ENCODE measurements at regions not wholly inside any gene's neighbourhood (a gene's known extent, or its start where the extent isn't known, plus 50 kb on each side); places are given as distances from the start of the nearest gene placed in this dataset.

- DNase-seq (ENCODE audit: low read depth, low spot score) = no peak
Measured at GRCh38 chr6:132936646-132937045, 122.3 kb downstream of the RPS12 start.

- DNase-seq (ENCODE audit: low read depth, low spot score) = no peak
Measured at GRCh38 chr6:132937466-132937906, 123.1 kb downstream of the RPS12 start.

- no peak for DNase-seq (ENCODE audit: low read depth, low spot score)
Measured at GRCh38 chr6:132948889-132949288, 134.5 kb downstream of the RPS12 start.

- no peak for DNase-seq (ENCODE audit: low read depth, low spot score)
Measured at GRCh38 chr6:132950566-132950965, 136.2 kb downstream of the RPS12 start.

- no peak for DNase-seq (ENCODE audit: low read depth, low spot score)
Measured at GRCh38 chr6:132952031-132952867, 137.9 kb downstream of the RPS12 start.

- DNase-seq (ENCODE audit: low read depth, low spot score) = no peak
Measured at GRCh38 chr6:132952986-132953385, 138.6 kb downstream of the RPS12 start.

- no peak for DNase-seq (ENCODE audit: low read depth, low spot score)
Measured at GRCh38 chr6:132954222-132954621, 139.9 kb downstream of the RPS12 start.

- no peak for DNase-seq (ENCODE audit: low read depth, low spot score)
Measured at GRCh38 chr6:132954936-132955335, 140.6 kb downstream of the RPS12 start.

- DNase-seq (ENCODE audit: low read depth, low spot score) = no peak
Measured at GRCh38 chr6:132959639-132960326, 145.4 kb downstream of the RPS12 start.

GRCh38 chr6:132960720-132961119 is 146.4 kb downstream of the RPS12 start:
- DNase-seq (ENCODE audit: low read depth, low spot score) = no peak

- peak; percentile 24 for DNase-seq (ENCODE audit: low read depth, low spot score)
Measured at GRCh38 chr6:132961122-132961521, 146.8 kb downstream of the RPS12 start.

- no peak for DNase-seq (ENCODE audit: low read depth, low spot score)
Measured at GRCh38 chr6:132961610-132962009, 147.2 kb downstream of the RPS12 start.

GRCh38 chr6:132962936-132963868 is 148.8 kb downstream of the RPS12 start:
- DNase-seq (ENCODE audit: low read depth, low spot score) = no peak

- no peak for DNase-seq (ENCODE audit: low read depth, low spot score)
Measured at GRCh38 chr6:132964101-132964867, 149.9 kb downstream of the RPS12 start.

GRCh38 chr6:132964868-132965382 is 150.6 kb downstream of the RPS12 start:
- DNase-seq (ENCODE audit: low read depth, low spot score) = peak; percentile 68

GRCh38 chr6:132967871-132968270 is 153.5 kb downstream of the RPS12 start:
- DNase-seq (ENCODE audit: low read depth, low spot score) = no peak

- no peak for DNase-seq (ENCODE audit: low read depth, low spot score)
Measured at GRCh38 chr6:132968419-132968950, 154.1 kb downstream of the RPS12 start.

- DNase-seq (ENCODE audit: low read depth, low spot score) = no peak
Measured at GRCh38 chr6:132969196-132969595, 154.8 kb downstream of the RPS12 start.

GRCh38 chr6:132971676-132972075 is 157.3 kb downstream of the RPS12 start:
- no peak for DNase-seq (ENCODE audit: low read depth, low spot score)

- DNase-seq (ENCODE audit: low read depth, low spot score) = no peak
Measured at GRCh38 chr6:132972254-132972653, 157.9 kb downstream of the RPS12 start.

- no peak for DNase-seq (ENCODE audit: low read depth, low spot score)
Measured at GRCh38 chr6:132972971-132973370, 158.6 kb downstream of the RPS12 start.
